HEK293T (cell line): ENCODE measurements at regions not wholly inside any gene's neighbourhood (a gene's known extent, or its start where the extent isn't known, plus 50 kb on each side); places are given as distances from the start of the nearest gene placed in this dataset.

ENCODE experiments used
- FOXM1 ChIP-seq: fragments of 450-650 bp; IDR thresholded peaks from 2 replicates; pipeline ENCODE4 v1.6.1; 2017; ENCODE audit warnings: mild to moderate bottlenecking, borderline replicate concordance
- HDGF ChIP-seq: fragments of 450-650 bp; IDR thresholded peaks from 2 replicates; pipeline ENCODE4 v1.6.1; 2017; ENCODE audit warnings: antibody characterized with exemption, borderline replicate concordance
- NFRKB ChIP-seq: fragments of 450-650 bp; IDR thresholded peaks from 2 replicates; pipeline ENCODE4 v1.6.1; 2016; ENCODE audit warnings: mild to moderate bottlenecking, moderate library complexity
- SP1 ChIP-seq: fragments of 450-650 bp; IDR thresholded peaks from 2 replicates; pipeline ENCODE4 v1.6.1; 2017
- TARDBP ChIP-seq: fragments of 450-650 bp; IDR thresholded peaks from 2 replicates; pipeline ENCODE4 v1.6.1; 2016

- TF ChIP-seq NFRKB (no peak), SP1 (no peak), FOXM1 (no peak), HDGF (no peak), TARDBP (no peak)
Observed at GRCh38 chr1:237961754-237962153, 71.0 kb upstream of the ZP4 start.
